ENCODE measurements at regions not wholly inside any gene's neighbourhood (a gene's known extent, or its start where the extent isn't known, plus 50 kb on each side); places are given as distances from the start of the nearest gene placed in this dataset.

- H3K79me2 ChIP-seq (ENCODE audit: control insufficient read depth, insufficient read depth, low read length), result no peaks in the 10 kb centered on the region
- H3K27me3 ChIP-seq (ENCODE audit: control insufficient read depth, insufficient read depth, low read length), result no peaks in the 10 kb centered on the region
- DNase-seq (ENCODE audit: low read depth in 2 of 2), result peak; percentile 57 to 84
- H3K4me2 ChIP-seq (ENCODE audit: extremely low read depth, insufficient read depth, low read length), result peak overlapping the region; percentile 59
- H2AFZ ChIP-seq (ENCODE audit: low read length), result no peak overlapping the region
- no peaks in the 10 kb centered on the region for H3K36me3 ChIP-seq (ENCODE audit: control insufficient read depth, insufficient read depth, low read length)
- TF ChIP-seq EZH2 (IDR thresholded peaks at IDR 0.05; ENCODE audit: low read length, missing control alignments), result no peak
- no peak for TF ChIP-seq CTCF (conservative IDR thresholded peaks at IDR 0.05 in 1 of 2, IDR thresholded peaks at IDR 0.05 in 1 of 2; ENCODE audit: low read depth in 1 of 2, low read length in 2 of 2)
- no peak overlapping the region for H3K9ac ChIP-seq (ENCODE audit: insufficient read depth, low read length)
- peak overlapping the region; percentile 51 for H3K27ac ChIP-seq (ENCODE audit: insufficient read depth, low read length)
- no peaks in the 10 kb centered on the region for H3K9me3 ChIP-seq (ENCODE audit: control insufficient read depth, insufficient read depth, low read depth, low read length)
- no peak overlapping the region for H3K4me3 ChIP-seq (replicated peaks in 1 of 4; ENCODE audit: control extremely low read depth in 1 of 4, insufficient read depth in 1 of 4, low read depth in 3 of 4, low read length in 4 of 4)
- peaks cover 2% of the 10 kb centered on the region for H3K4me1 ChIP-seq (ENCODE audit: control insufficient read depth, extremely low read depth, insufficient read depth, low read length)
- no peaks in the 10 kb centered on the region for H4K20me1 ChIP-seq (ENCODE audit: control insufficient read depth, extremely low read depth, insufficient read depth, low read length)
These were observed 204.4 kb downstream of the FAM76B start for GRCh38 chr11:95585069-95585751.

- Histone ChIP-seq H3K9ac (ENCODE audit: insufficient read depth, low read length) (no peak overlapping the region), H3K36me3 (ENCODE audit: control insufficient read depth, insufficient read depth, low read length) (no peaks in the 10 kb centered on the region)
- TF ChIP-seq CTCF (conservative IDR thresholded peaks at IDR 0.05 in 1 of 2, IDR thresholded peaks at IDR 0.05 in 1 of 2; ENCODE audit: low read depth in 1 of 2, low read length in 2 of 2) (no peak), EZH2 (IDR thresholded peaks at IDR 0.05; ENCODE audit: low read length, missing control alignments) (no peak)
These were observed 205.0 kb downstream of the FAM76B start for GRCh38 chr11:95584589-95584988.

GRCh38 chr11:95584180-95584579 is 205.4 kb downstream of the FAM76B start:
- Histone ChIP-seq H3K36me3 (ENCODE audit: control insufficient read depth, insufficient read depth, low read length) (no peaks in the 10 kb centered on the region), H3K79me2 (ENCODE audit: control insufficient read depth, insufficient read depth, low read length) (no peaks in the 10 kb centered on the region), H3K27me3 (ENCODE audit: control insufficient read depth, insufficient read depth, low read length) (no peaks in the 10 kb centered on the region), H3K4me1 (ENCODE audit: control insufficient read depth, extremely low read depth, insufficient read depth, low read length) (peaks cover 2% of the 10 kb centered on the region), H3K4me3 (replicated peaks in 1 of 4; ENCODE audit: control extremely low read depth in 1 of 4, insufficient read depth in 1 of 4, low read depth in 3 of 4, low read length in 4 of 4) (no peak overlapping the region), H3K9ac (ENCODE audit: insufficient read depth, low read length) (no peak overlapping the region), H2AFZ (ENCODE audit: low read length) (no peak overlapping the region), H3K27ac (ENCODE audit: insufficient read depth, low read length) (no peak overlapping the region), H4K20me1 (ENCODE audit: control insufficient read depth, extremely low read depth, insufficient read depth, low read length) (no peaks in the 10 kb centered on the region), H3K9me3 (ENCODE audit: control insufficient read depth, insufficient read depth, low read depth, low read length) (no peaks in the 10 kb centered on the region), H3K4me2 (ENCODE audit: extremely low read depth, insufficient read depth, low read length) (no peak overlapping the region)
- TF ChIP-seq EZH2 (IDR thresholded peaks at IDR 0.05; ENCODE audit: low read length, missing control alignments) (no peak), CTCF (conservative IDR thresholded peaks at IDR 0.05 in 1 of 2, IDR thresholded peaks at IDR 0.05 in 1 of 2; ENCODE audit: low read depth in 1 of 2, low read length in 2 of 2) (no peak)
- DNase-seq (ENCODE audit: low read depth in 2 of 2), result peak; percentile 61 to 70

More at GRCh38 chr11:95584589-95584988, 205.0 kb downstream of the FAM76B start:
- Histone ChIP-seq H3K4me2 (ENCODE audit: extremely low read depth, insufficient read depth, low read length) (no peak overlapping the region), H3K9me3 (ENCODE audit: control insufficient read depth, insufficient read depth, low read depth, low read length) (no peaks in the 10 kb centered on the region), H3K4me1 (ENCODE audit: control insufficient read depth, extremely low read depth, insufficient read depth, low read length) (peaks cover 2% of the 10 kb centered on the region), H3K4me3 (replicated peaks in 1 of 4; ENCODE audit: control extremely low read depth in 1 of 4, insufficient read depth in 1 of 4, low read depth in 3 of 4, low read length in 4 of 4) (no peak overlapping the region), H3K27ac (ENCODE audit: insufficient read depth, low read length) (no peak overlapping the region), H2AFZ (ENCODE audit: low read length) (no peak overlapping the region), H3K27me3 (ENCODE audit: control insufficient read depth, insufficient read depth, low read length) (no peaks in the 10 kb centered on the region), H4K20me1 (ENCODE audit: control insufficient read depth, extremely low read depth, insufficient read depth, low read length) (no peaks in the 10 kb centered on the region), H3K79me2 (ENCODE audit: control insufficient read depth, insufficient read depth, low read length) (no peaks in the 10 kb centered on the region)
- DNase-seq (ENCODE audit: low read depth in 2 of 2), result no peak
